HCT116 (cell line): ENCODE measurements at regions not wholly inside any gene's neighbourhood (a gene's known extent, or its start where the extent isn't known, plus 50 kb on each side); places are given as distances from the start of the nearest gene placed in this dataset.

Source experiments
- ATAC-seq: fragments of 200-7000 bp; cut with Tn5 transposase; 2 replicates; pipeline ENCODE4 v1.9.1; 2020; ENCODE audit warnings: mild to moderate bottlenecking, moderate library complexity
- BruUV-seq: library from RNA; stranded (reverse); fragments of 400-500 nt; replicated peaks from 2 replicates; lab custom pipeline; 2021; lab: Mats Ljungman, UMichigan
- CTCF ChIA-PET: fragments of 300-600 bp; sonication (Branson Sonifier 250); formaldehyde crosslinking; loops from one replicate; lab custom pipeline; 2021; ENCODE audit warnings: antibody characterized with exemption; lab: Charles Lee
- POLR2A ChIA-PET: fragments of 300-600, 350-600 bp; sonication (Branson Sonifier 250); formaldehyde crosslinking; loops from one replicate; lab custom pipeline; 2021; ENCODE audit warnings: antibody characterized with exemption; lab: Charles Lee
- RAD21 ChIA-PET, 2 experiments: fragments of 300-600 bp; sonication (Branson Sonifier 250); formaldehyde crosslinking; loops; one replicate each; lab custom pipeline; 2023; ENCODE audit warnings: low total read pairs in 2 of 2; ENCODE audit not compliant: uncharacterized antibody in 2 of 2, unreplicated experiment in 2 of 2, low non-redundant PET in 1 of 2; lab: Charles Lee
- DNase-seq: peaks from one replicate; pipeline ENCODE4 v3.0.0-alpha.2; 2010; ENCODE audit warnings: low read depth, low spot score
- H2AFZ ChIP-seq: fragments of 200-600 bp; shearing (Covaris generic), sonication (generic); 2 replicates; pipeline ENCODE4 v1.6.1; 2017; ENCODE audit warnings: low read depth, mixed run types, mixed read lengths, antibody characterized with exemption, low read length; ENCODE audit not compliant: poor library complexity, severe bottlenecking
- H3K27ac ChIP-seq: 2 replicates; pipeline ENCODE4 v1.5.1; 2012; ENCODE audit warnings: low read depth, low read length
- H3K27me3 ChIP-seq: fragments of 200-600 bp; sonication (generic); 2 replicates; pipeline ENCODE4 v1.6.1; 2016; ENCODE audit warnings: mixed run types, low read length, mixed read lengths; ENCODE audit not compliant: insufficient read depth
- H3K36me3 ChIP-seq, 2 experiments: fragments of 200-500 bp in 1 of 2; fragments of 200-600 bp in 1 of 2; sonication (Bioruptor generic) in 1 of 2; sonication (generic) in 1 of 2; 2 replicates each; pipeline versions ENCODE4 v1.5.1 to v1.6.1; 2014 to 2016; ENCODE audit warnings: low read length in 2 of 2, inconsistent platforms in 1 of 2, mixed read lengths in 1 of 2, mixed run types in 1 of 2; ENCODE audit not compliant: insufficient read depth in 2 of 2, control insufficient read depth in 1 of 2
- H3K4me1 ChIP-seq, 2 experiments: fragments of 200-600 bp in 1 of 2; sonication (generic) in 1 of 2; 2 replicates each; pipeline versions ENCODE4 v1.5.1 to v1.6.1; 2012 to 2017; ENCODE audit warnings: low read length in 2 of 2, inconsistent platforms in 1 of 2, mild to moderate bottlenecking in 1 of 2, mixed read lengths in 1 of 2, mixed run types in 1 of 2, moderate library complexity in 1 of 2; ENCODE audit not compliant: insufficient read depth in 2 of 2, control insufficient read depth in 1 of 2
- H3K4me2 ChIP-seq: fragments of 200-600 bp; sonication (generic); 2 replicates; pipeline ENCODE4 v1.6.1; 2017; ENCODE audit warnings: mixed run types, low read length, mixed read lengths
- H3K4me3 ChIP-seq, 2 experiments: fragments of 200-600 bp in 1 of 2; sonication (generic) in 1 of 2; replicated peaks in 1 of 2; 2 replicates each; pipeline ENCODE4 v1.5.1; 2011 to 2016; ENCODE audit warnings: low read length in 2 of 2, control low read depth in 1 of 2, low read depth in 1 of 2, mild to moderate bottlenecking in 1 of 2, mixed read lengths in 1 of 2, mixed run types in 1 of 2
- H3K79me2 ChIP-seq: fragments of 200-600 bp; sonication (generic); 2 replicates; pipeline ENCODE4 v1.6.1; 2017; ENCODE audit warnings: mild to moderate bottlenecking, mixed run types, low read length, moderate library complexity, mixed read lengths; ENCODE audit not compliant: insufficient read depth
- H3K9ac ChIP-seq: fragments of 200-600 bp; sonication (generic); 2 replicates; pipeline ENCODE4 v1.6.1; 2016; ENCODE audit warnings: low read length, mixed read lengths
- H3K9me2 ChIP-seq: fragments of 200-600 bp; sonication (generic), shearing (Covaris generic); 2 replicates; pipeline ENCODE4 v1.6.1; 2017; ENCODE audit warnings: mixed run types, mild to moderate bottlenecking, moderate library complexity; ENCODE audit not compliant: insufficient read depth
- H3K9me3 ChIP-seq, 2 experiments: fragments of 200-500 bp in 1 of 2; fragments of 200-600 bp in 1 of 2; sonication (Bioruptor generic) in 1 of 2; sonication (generic) in 1 of 2; 2 replicates each; pipeline ENCODE4 v1.6.1; 2014 to 2017; ENCODE audit warnings: low read length in 2 of 2, mixed read lengths in 2 of 2, inconsistent platforms in 1 of 2, low read depth in 1 of 2, mild to moderate bottlenecking in 1 of 2, mixed run types in 1 of 2, moderate library complexity in 1 of 2; ENCODE audit not compliant: control insufficient read depth in 1 of 2, insufficient read depth in 1 of 2
- H4K20me1 ChIP-seq: fragments of 200-600 bp; sonication (generic), shearing (Covaris generic); 2 replicates; pipeline ENCODE4 v1.6.1; 2017; ENCODE audit warnings: mixed run types, mild to moderate bottlenecking, moderate library complexity; ENCODE audit not compliant: insufficient read depth
- ATF3 ChIP-seq: IDR thresholded peaks from 2 replicates; pipeline ENCODE4 v1.6.1; 2012
- ELF1 ChIP-seq: IDR thresholded peaks from 2 replicates; pipeline ENCODE4 v1.6.1; 2012; ENCODE audit warnings: low read depth, borderline replicate concordance
- EZH2 ChIP-seq: fragments of 200-600 bp; sonication (generic); IDR thresholded peaks from 2 replicates; pipeline ENCODE4 v1.6.1; 2017; ENCODE audit warnings: antibody characterized with exemption, mixed run types
- FOSL1 ChIP-seq: IDR thresholded peaks from 2 replicates; pipeline ENCODE4 v1.6.1; 2012; ENCODE audit warnings: low read depth
- JUND ChIP-seq: IDR thresholded peaks from 2 replicates; pipeline ENCODE4 v1.6.1; 2012
- RAD21 ChIP-seq: IDR thresholded peaks from 2 replicates; pipeline ENCODE4 v1.6.1; 2012; ENCODE audit warnings: low read depth, mild to moderate bottlenecking
- REST ChIP-seq: IDR thresholded peaks from 2 replicates; pipeline ENCODE4 v1.6.1; 2012; ENCODE audit warnings: low read depth
- SP1 ChIP-seq: IDR thresholded peaks from 2 replicates; pipeline ENCODE4 v1.6.1; 2012; ENCODE audit warnings: low read depth
- YY1 ChIP-seq: IDR thresholded peaks from 2 replicates; pipeline ENCODE4 v1.6.1; 2011; ENCODE audit warnings: low read length, low read depth, moderate library complexity, mild to moderate bottlenecking; ENCODE audit not compliant: insufficient replicate concordance; ENCODE audit errors: extremely low read depth
- ZFX ChIP-seq: fragments of 450-650 bp; IDR thresholded peaks from 2 replicates; pipeline ENCODE4 v1.6.1; 2017
- intact Hi-C: fragments of 100-400 bp; cut with micrococcal nuclease; formaldehyde crosslinking; loops from 2 replicates; pipeline ENCODE4 v1.10.0; 2022
- TF ChIP-seq, protein P1 (sequence below), 3 experiments: fragments of 200-600 bp in 1 of 3; sonication (generic) in 1 of 3; IDR thresholded peaks in 2 of 3; conservative IDR thresholded peaks in 1 of 3; 2 replicates each; pipeline ENCODE4 v1.5.1; 2012 to 2017; ENCODE audit warnings: low read depth in 2 of 3, low read length in 2 of 3, antibody characterized with exemption in 1 of 3, borderline replicate concordance in 1 of 3, control low read depth in 1 of 3, mild to moderate bottlenecking in 1 of 3, mixed read lengths in 1 of 3, mixed run types in 1 of 3, moderate library complexity in 1 of 3; ENCODE audit not compliant: insufficient read depth in 1 of 3

- H3K9ac ChIP-seq = no peak overlapping the region
- H3K4me1 ChIP-seq = peaks cover 0 to 5% of the 10 kb centered on the region in 2 experiments; a peak in 1 of 4 replicates
- H3K4me3 ChIP-seq = no peak overlapping the region
- H4K20me1 ChIP-seq = no peaks in the 10 kb centered on the region
- no peaks in the 10 kb centered on the region for H3K79me2 ChIP-seq
- ChIA-PET RAD21 (no interaction called here), CTCF (no interaction called here), POLR2A (no interaction called here)
- DNase-seq (no peak), ATAC-seq (no peak)
- intact Hi-C loops = no loop called here
- H3K36me3 ChIP-seq = no peaks in the 10 kb centered on the region
- BruUV-seq = no TSS peak
- no peaks in the 10 kb centered on the region for H3K27me3 ChIP-seq
- no peak for TF ChIP-seq RAD21
- no peak for TF ChIP-seq JUND
- no peak for TF ChIP-seq EZH2
- no peak for TF ChIP-seq ZFX
- no peak for TF ChIP-seq FOSL1
- no peak for TF ChIP-seq YY1
- no peak for TF ChIP-seq ATF3
- TF ChIP-seq, protein P1, sequence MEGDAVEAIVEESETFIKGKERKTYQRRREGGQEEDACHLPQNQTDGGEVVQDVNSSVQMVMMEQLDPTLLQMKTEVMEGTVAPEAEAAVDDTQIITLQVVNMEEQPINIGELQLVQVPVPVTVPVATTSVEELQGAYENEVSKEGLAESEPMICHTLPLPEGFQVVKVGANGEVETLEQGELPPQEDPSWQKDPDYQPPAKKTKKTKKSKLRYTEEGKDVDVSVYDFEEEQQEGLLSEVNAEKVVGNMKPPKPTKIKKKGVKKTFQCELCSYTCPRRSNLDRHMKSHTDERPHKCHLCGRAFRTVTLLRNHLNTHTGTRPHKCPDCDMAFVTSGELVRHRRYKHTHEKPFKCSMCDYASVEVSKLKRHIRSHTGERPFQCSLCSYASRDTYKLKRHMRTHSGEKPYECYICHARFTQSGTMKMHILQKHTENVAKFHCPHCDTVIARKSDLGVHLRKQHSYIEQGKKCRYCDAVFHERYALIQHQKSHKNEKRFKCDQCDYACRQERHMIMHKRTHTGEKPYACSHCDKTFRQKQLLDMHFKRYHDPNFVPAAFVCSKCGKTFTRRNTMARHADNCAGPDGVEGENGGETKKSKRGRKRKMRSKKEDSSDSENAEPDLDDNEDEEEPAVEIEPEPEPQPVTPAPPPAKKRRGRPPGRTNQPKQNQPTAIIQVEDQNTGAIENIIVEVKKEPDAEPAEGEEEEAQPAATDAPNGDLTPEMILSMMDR (IDR thresholded peaks at IDR 0.05 in 2 of 3, conservative IDR thresholded peaks at IDR 0.05 in 1 of 3; ENCODE audit: borderline replicate concordance in 1 of 3, insufficient read depth in 1 of 3, low read depth in 2 of 3, low read length in 2 of 3) = no peak
- no peak for TF ChIP-seq SP1
- no peak for TF ChIP-seq REST
- TF ChIP-seq ELF1 = no peak
- no peaks in the 10 kb centered on the region for H3K9me2 ChIP-seq
- H2AFZ ChIP-seq = no peak overlapping the region
- peaks cover under 1 to 4% of the 10 kb centered on the region in 2 experiments; a peak in 2 of 4 replicates for H3K9me3 ChIP-seq
- no peak overlapping the region for H3K27ac ChIP-seq
- H3K4me2 ChIP-seq = no peak overlapping the region
Observed at GRCh38 chr2:240277807-240278522, 137.5 kb upstream of the OTOS start.
